ENCODE measurements at regions not wholly inside any gene's neighbourhood (a gene's known extent, or its start where the extent isn't known, plus 50 kb on each side); places are given as distances from the start of the nearest gene placed in this dataset.

DNA sequence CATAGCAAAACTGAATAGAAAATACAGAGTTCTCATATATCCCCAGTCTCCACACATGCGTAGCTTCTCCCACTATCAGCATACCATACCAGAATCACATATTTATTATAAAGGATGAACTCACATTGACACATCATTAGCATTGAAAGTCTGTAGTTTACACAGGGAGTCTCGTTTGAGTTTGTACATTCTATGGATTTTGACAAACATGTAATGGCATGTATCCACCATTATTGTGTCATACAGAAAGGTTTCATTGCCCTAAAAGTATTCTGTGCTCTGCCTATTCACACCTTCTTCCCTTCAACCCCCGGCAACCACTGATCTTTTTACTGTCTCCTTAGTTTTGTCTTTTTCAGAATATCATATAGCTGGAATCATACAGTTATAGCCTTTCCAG is 562.4 kb downstream of the KCTD8 start:
- TF ChIP-seq CTCF (CRISPR knock-in tag; IDR thresholded peaks at IDR 0.05) (no peak), ZNF138 (CRISPR knock-in tag; IDR thresholded peaks at IDR 0.05; ENCODE audit: low read depth) (no peak), PTBP1 (IDR thresholded peaks at IDR 0.05; ENCODE audit: low read depth, low read length, poor library complexity, severe bottlenecking) (no peak), RAD21 (CRISPR knock-in tag; IDR thresholded peaks at IDR 0.05) (no peak), ZBTB1 (CRISPR knock-in tag; IDR thresholded peaks at IDR 0.05; ENCODE audit: borderline replicate concordance) (no peak), GABPA (IDR thresholded peaks at IDR 0.05; ENCODE audit: low read depth, low read length) (no peak), GABPA (CRISPR knock-in tag; IDR thresholded peaks at IDR 0.05; ENCODE audit: low read depth) (no peak), NFRKB (IDR thresholded peaks at IDR 0.05) (no peak)

Data from HepG2 (cell line).